Prostate gland (tissue), 2 donors: ENCODE measurements at regions not wholly inside any gene's neighbourhood (a gene's known extent, or its start where the extent isn't known, plus 50 kb on each side); places are given as distances from the start of the nearest gene placed in this dataset.

ENCODE experiments used
- DNase-seq: peaks from one replicate; pipeline ENCODE4 v3.0.0-alpha.2; 2019; ENCODE audit warnings: low spot score
- H3K27ac ChIP-seq, 2 donors: fragments of 200-600 bp; sonication (generic); 2 replicates each; pipeline ENCODE4 v1.5.1; 2017 to 2019
- H3K27me3 ChIP-seq: fragments of 200-600 bp; sonication (generic); replicated peaks from 2 replicates; pipeline ENCODE4 v1.5.1; 2019; ENCODE audit not compliant: insufficient read depth
- H3K36me3 ChIP-seq, 2 donors: fragments of 200-600 bp; sonication (generic); 1 replicate in 1 of 2; 2 replicates in 1 of 2; pipeline versions ENCODE4 v1.5.1 to v1.8.1; 2017 to 2019
- H3K4me1 ChIP-seq: fragments of 200-600 bp; sonication (generic); replicated peaks from 2 replicates; pipeline ENCODE4 v1.5.1; 2019
- H3K4me3 ChIP-seq, 2 donors: fragments of 200-600 bp; sonication (generic); 2 replicates each; pipeline ENCODE4 v1.5.1; 2017 to 2019
- H3K9me3 ChIP-seq: fragments of 200-600 bp; sonication (generic); 2 replicates; pipeline ENCODE4 v1.5.1; 2017
- POLR2A ChIP-seq: fragments of 450-650 bp; IDR thresholded peaks from one replicate; pipeline ENCODE4 v1.6.1; 2016; ENCODE audit warnings: antibody characterized with exemption, mild to moderate bottlenecking
- POLR2AphosphoS5 ChIP-seq: sonication (generic); formaldehyde crosslinking; IDR thresholded peaks from one replicate; pipeline ENCODE4 v1.6.1; 2017; ENCODE audit warnings: antibody characterized with exemption
- WGBS: methylation state at CpG from one replicate; pipeline ENCODE4 v1.1.5; 2018; 5-methylcytosine and 5-hydroxymethylcytosine counted together
- intact Hi-C: fragments of 100-400 bp; cut with DNase I; formaldehyde crosslinking; loops from one replicate; pipeline ENCODE4 v1.14.2; 2022
- TF ChIP-seq, protein P1 (sequence below), 4 experiments: fragments of 200-600 bp in 2 of 4; fragments of 450-650 bp in 2 of 4; sonication (generic) in 2 of 4; IDR thresholded peaks; 1 replicate in 3 of 4; 2 replicates in 1 of 4; pipeline ENCODE4 v1.5.1; 2016 to 2019; ENCODE audit warnings: antibody characterized with exemption in 4 of 4, mild to moderate bottlenecking in 2 of 4, moderate library complexity in 2 of 4

DNA sequence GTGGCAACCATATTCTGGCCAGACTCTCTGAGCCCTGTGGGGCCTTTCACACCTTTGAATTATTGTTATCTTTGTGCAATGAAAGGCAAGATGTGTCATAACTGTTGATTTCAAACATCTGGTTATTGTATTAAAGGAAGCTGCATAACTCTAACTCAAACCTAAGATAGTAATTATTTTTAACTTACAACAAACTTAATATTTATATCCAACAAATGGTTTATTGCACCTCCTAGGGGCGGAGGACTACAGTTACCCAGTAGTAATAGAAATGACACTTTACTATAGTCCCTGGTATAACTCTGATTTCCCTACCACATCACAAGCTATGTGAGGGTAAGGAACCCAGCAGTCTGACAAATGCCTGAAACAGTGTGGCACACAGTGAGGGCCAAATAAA, 363.9 kb upstream of the SUCLG2 start:
- Histone ChIP-seq H3K4me1 (no peaks in the 10 kb centered on the region), H3K27me3 (no peaks in the 10 kb centered on the region), H3K4me3 (no peak overlapping the region), H3K27ac (no peak overlapping the region), H3K36me3 (no peaks in the 10 kb centered on the region), H3K9me3 (no peaks in the 10 kb centered on the region)
- no peak for DNase-seq
- intact Hi-C loops: no loop called here
- TF ChIP-seq POLR2A (no peak), POLR2AphosphoS5 (no peak)
- TF ChIP-seq, protein P1, sequence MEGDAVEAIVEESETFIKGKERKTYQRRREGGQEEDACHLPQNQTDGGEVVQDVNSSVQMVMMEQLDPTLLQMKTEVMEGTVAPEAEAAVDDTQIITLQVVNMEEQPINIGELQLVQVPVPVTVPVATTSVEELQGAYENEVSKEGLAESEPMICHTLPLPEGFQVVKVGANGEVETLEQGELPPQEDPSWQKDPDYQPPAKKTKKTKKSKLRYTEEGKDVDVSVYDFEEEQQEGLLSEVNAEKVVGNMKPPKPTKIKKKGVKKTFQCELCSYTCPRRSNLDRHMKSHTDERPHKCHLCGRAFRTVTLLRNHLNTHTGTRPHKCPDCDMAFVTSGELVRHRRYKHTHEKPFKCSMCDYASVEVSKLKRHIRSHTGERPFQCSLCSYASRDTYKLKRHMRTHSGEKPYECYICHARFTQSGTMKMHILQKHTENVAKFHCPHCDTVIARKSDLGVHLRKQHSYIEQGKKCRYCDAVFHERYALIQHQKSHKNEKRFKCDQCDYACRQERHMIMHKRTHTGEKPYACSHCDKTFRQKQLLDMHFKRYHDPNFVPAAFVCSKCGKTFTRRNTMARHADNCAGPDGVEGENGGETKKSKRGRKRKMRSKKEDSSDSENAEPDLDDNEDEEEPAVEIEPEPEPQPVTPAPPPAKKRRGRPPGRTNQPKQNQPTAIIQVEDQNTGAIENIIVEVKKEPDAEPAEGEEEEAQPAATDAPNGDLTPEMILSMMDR (IDR thresholded peaks at IDR 0.05): no peak
- WGBS: 83% methylated on average over 1 of the region's 1 CpG

DNA sequence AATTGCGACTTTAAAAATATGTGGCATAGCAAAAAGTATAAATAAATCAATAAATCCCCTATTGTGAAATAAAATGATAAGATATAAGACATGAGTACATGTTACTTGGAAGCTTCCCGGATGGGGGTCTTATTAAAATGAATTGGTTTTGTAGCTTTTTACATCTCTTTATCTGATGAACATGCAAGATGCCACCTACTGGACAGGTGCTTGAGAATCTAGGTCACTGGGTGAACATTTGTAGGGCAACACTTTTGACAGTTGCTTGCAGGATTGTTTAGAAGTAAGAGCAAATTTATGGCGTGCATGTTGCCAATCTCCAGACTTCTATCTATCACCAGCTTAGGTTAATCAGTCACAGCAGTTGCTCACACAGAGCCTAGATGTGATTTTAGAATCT, 362.7 kb upstream of the SUCLG2 start:
- TF ChIP-seq, protein P1 (IDR thresholded peaks at IDR 0.05): no peak
- TF ChIP-seq POLR2A: no peak
- no peak for TF ChIP-seq POLR2AphosphoS5
- no peak overlapping the region for H3K27ac ChIP-seq
- no peaks in the 10 kb centered on the region for H3K9me3 ChIP-seq
- no peak for DNase-seq
- H3K4me3 ChIP-seq: no peak overlapping the region
- H3K27me3 ChIP-seq: no peaks in the 10 kb centered on the region
- H3K4me1 ChIP-seq: no peaks in the 10 kb centered on the region
- WGBS: 77% methylated on average over 3 of the region's 3 CpGs
- intact Hi-C loops: no loop called here
- no peaks in the 10 kb centered on the region for H3K36me3 ChIP-seq

DNA sequence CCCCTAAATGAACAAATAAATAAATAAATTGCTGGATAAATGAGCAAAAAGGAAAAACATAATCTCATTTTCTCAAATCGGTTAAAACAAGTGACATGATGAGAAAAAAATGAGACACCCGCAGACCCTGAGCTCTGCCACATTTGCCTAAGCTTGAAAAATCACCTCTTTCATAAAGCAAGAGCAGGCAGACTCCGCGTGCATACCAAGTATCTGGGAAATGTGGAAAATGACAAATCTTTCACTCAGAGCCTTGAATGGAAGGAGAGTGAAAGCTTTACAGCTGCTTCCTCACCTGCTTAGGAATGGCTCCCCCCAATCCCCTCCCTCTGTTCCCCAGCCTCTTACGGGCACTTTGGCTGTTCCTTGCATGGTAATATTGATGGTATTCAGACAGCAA, 355.5 kb upstream of the SUCLG2 start:
- H3K4me3 ChIP-seq: no peak overlapping the region
- no peak overlapping the region for H3K27ac ChIP-seq
- H3K27me3 ChIP-seq: peaks cover 2% of the 10 kb centered on the region
- H3K4me1 ChIP-seq: no peaks in the 10 kb centered on the region
- intact Hi-C loops: no loop called here
- no peaks in the 10 kb centered on the region for H3K9me3 ChIP-seq
- TF ChIP-seq POLR2A (no peak), POLR2AphosphoS5 (no peak)
- TF ChIP-seq, protein P1 (IDR thresholded peaks at IDR 0.05): no peak
- DNase-seq: no peak
- WGBS: 65% methylated on average over 5 of the region's 5 CpGs
- no peaks in the 10 kb centered on the region for H3K36me3 ChIP-seq

DNA sequence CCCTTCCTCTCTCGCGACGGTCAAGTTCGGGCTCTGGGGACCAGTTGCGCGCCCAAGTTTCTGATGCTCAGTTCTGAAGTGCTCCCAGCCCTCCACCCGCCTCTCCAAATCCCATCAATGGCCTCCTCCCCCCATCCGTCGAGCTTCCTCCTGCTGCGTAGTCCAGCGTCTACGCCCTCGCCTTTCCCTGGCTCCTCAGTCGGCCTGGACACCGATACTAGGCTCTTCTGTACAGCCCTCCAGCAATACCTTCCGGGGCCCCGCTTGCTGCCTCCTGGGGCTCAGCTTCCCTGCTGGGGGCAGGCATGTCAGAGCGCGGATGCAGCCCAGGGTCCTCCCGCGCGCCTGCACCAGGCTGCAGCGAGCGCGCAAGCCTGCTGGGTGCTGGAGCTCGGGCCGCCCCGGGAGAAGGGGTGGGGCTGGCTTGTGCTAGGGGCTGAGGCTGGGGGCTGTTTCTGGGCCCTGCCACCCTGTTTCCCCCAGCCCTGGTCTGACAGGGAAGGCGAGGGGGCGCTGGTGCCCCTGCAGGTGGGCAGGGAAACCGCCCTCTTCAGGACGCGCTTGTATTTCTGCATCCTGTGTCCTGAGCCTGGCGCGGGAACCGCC, 353.3 kb upstream of the SUCLG2 start:
- Histone ChIP-seq H3K27ac (no peak overlapping the region), H3K27me3 (peaks cover 2% of the 10 kb centered on the region), H3K4me1 (no peaks in the 10 kb centered on the region), H3K4me3 (peak overlapping the region; percentile 15 to 20), H3K36me3 (no peaks in the 10 kb centered on the region), H3K9me3 (no peaks in the 10 kb centered on the region)
- TF ChIP-seq, protein P1 (IDR thresholded peaks at IDR 0.05): no peak
- no peak for TF ChIP-seq POLR2A
- TF ChIP-seq POLR2AphosphoS5: no peak
- WGBS: 1% methylated on average over 34 of the region's 36 CpGs
- DNase-seq: no peak
- intact Hi-C loops: no loop called here

DNA sequence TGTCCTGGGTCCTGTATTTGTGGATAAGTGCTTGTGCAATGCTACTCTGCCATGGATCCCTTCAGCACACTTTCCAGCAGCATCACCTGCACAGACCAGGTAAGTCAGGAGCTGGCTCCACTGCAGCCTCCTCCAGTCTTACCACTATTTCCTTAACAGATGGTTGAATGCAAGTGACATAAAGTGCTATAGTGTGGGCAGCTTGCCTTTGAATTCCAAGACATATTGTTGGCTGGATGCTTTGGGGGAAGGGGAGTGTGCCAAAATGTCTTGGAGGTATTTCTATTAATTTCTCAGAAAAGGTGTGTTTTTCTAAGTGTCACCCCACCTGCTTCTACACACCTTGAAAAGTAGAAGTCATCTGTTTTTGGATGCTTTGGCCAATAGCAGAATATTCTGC, 352.2 kb upstream of the SUCLG2 start:
- TF ChIP-seq POLR2A: no peak
- TF ChIP-seq, protein P1 (IDR thresholded peaks at IDR 0.05): no peak
- TF ChIP-seq POLR2AphosphoS5: no peak
- no peaks in the 10 kb centered on the region for H3K4me1 ChIP-seq
- H3K9me3 ChIP-seq: no peaks in the 10 kb centered on the region
- H3K36me3 ChIP-seq: no peaks in the 10 kb centered on the region
- H3K27me3 ChIP-seq: peaks cover 2% of the 10 kb centered on the region
- H3K27ac ChIP-seq: no peak overlapping the region
- intact Hi-C loops: no loop called here
- no peak overlapping the region for H3K4me3 ChIP-seq
- DNase-seq: no peak
